HG03469 (cell line): ENCODE measurements at regions not wholly inside any gene's neighbourhood (a gene's known extent, or its start where the extent isn't known, plus 50 kb on each side); places are given as distances from the start of the nearest gene placed in this dataset.
A peak's percentile ranks its signal among the peaks of the same experiment; 100 is the strongest.

Experiments used
- ATAC-seq: cut with Tn5 transposase; IDR thresholded peaks from one replicate; pipeline ENCODE4 v1.9.1; 2021; ENCODE audit warnings: mild to moderate bottlenecking, moderate library complexity, moderate number of reproducible peaks; ENCODE audit not compliant: unreplicated experiment

DNA sequence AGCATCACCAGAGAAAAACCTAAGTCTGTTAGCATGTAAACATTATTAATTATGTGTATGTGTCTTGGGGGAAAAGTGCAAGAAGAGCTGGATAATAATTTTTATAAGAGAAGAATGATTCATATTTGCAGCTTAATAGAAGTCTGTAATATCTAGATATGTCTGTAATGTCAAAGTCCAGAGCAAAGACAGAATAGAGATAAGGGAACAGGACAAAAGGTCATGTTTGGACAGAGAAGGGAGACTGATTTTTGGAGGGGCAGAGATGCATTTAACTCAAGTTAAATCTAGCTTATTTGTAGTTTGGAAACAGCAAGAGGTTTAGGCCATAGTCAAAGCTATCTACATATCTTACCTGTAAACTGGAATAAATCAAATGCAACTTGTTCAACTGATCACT, 61.2 kb downstream of the MAGED1 start:
- no peak for ATAC-seq

DNA sequence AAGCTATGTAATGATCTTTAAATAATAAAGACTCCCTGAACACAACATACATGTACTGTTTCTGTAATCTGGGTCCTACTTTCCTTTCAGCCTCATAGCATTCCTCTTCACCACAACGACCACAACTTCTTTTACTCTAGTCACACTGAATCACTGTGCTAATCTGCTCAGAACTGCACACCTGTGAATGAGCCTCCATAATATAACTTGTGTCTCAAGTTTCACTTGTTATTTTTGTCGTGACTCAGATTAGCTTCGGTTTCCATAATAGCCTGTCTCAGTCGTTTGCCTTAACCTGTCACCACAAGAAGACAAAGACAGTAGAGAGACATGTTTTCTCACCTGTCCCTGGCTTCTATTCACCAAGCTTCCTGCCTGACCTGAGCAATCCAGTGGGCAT, 61.8 kb downstream of the MAGED1 start:
- peak; percentile 97 for ATAC-seq

DNA sequence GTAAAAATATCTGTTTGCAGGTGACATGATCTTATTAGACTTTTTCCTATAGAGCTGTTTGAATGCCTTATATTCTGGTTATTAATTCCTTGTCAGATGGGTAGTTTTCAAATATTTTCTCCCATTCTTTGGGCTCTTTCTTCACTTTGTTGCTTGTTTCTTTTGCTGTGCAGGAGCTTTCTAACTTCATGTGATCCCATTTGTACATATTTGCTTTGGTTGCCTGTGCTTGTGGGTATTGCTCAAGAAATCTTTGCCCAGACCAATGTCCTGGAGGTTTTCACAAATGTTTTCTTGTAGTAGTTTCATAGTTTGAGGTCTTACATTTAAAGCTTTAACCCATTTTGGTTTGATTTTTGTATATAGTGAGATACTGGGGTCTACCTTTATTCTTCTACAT, 63.0 kb downstream of the MAGED1 start:
- ATAC-seq, result no peak

DNA sequence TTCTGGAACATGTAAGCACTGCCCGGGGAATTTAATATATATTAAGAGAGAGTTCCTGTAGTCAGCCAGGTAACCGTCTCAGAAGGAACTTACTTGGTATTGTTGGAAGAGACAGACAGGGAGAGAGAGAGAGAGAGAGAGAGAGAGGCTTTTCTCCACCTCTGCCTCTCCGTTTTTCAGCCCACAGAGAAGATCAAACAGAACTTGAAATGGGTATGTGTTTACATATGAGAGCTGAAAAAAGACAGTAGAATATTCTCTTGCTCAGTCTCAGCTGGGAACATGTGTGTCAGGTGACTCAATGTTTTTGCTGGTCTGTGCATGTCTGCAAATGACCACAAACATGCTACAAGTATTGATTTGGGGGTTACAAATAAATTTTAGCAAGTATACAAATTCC, 81.9 kb downstream of the MAGED1 start:
- no peak for ATAC-seq

DNA sequence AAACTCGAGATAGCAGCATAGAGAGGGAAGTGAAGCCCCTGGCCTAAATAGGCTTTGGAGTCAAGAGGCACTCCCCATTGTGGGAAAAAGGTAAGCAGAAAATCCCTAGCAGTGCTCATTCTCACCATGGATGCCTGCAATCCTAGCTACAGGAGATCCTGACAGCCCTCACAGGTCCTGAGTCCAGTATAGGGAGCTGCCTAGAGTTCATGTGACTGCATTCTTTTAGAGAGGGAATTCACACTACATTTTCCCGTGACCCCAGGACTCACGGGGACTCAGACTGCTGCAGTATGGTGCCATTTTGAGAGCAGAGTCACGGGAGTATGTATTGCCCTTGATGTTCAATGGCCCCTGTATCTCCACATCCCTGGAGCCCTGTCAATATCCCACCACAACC, 82.4 kb downstream of the MAGED1 start:
- no peak for ATAC-seq

DNA sequence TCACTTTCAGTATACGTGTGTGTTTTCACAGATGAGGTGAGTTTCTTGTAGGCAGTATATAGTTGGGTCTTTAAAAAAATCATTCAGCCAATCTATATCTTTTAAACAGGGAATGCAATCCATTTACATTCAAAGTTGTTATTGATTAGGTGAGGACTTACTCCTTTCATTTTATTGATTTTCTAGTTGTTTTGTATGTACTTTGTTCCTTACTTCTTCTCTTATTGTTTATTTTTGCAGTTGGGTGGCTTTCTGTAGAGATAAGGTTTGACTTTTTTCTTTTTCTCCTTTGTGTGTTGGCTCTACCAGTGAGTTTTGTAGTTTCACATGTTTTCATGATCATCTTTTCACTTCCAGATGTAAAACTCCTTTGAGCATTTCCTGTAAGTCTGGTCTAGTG, 83.1 kb downstream of the MAGED1 start:
- no peak for ATAC-seq
